HEK293T (cell line): ENCODE measurements at regions not wholly inside any gene's neighbourhood (a gene's known extent, or its start where the extent isn't known, plus 50 kb on each side); places are given as distances from the start of the nearest gene placed in this dataset.

Experiments
- CTBP1 ChIP-seq: fragments of 450-650 bp; IDR thresholded peaks from 2 replicates; pipeline ENCODE4 v1.6.1; 2016; ENCODE audit warnings: borderline replicate concordance
- FOXK2 ChIP-seq: fragments of 450-650 bp; IDR thresholded peaks from 2 replicates; pipeline ENCODE4 v1.6.1; 2016; ENCODE audit warnings: mild to moderate bottlenecking
- PKNOX1 ChIP-seq: fragments of 450-650 bp; IDR thresholded peaks from 2 replicates; pipeline ENCODE4 v1.6.1; 2016
- SUZ12 ChIP-seq: fragments of 450-650 bp; IDR thresholded peaks from 2 replicates; pipeline ENCODE4 v1.6.1; 2016; ENCODE audit warnings: mild to moderate bottlenecking
- TARDBP ChIP-seq: fragments of 450-650 bp; IDR thresholded peaks from 2 replicates; pipeline ENCODE4 v1.6.1; 2016

- no peak for TF ChIP-seq PKNOX1
- TF ChIP-seq SUZ12 = no peak
- TF ChIP-seq FOXK2 = no peak
- no peak for TF ChIP-seq TARDBP
- TF ChIP-seq CTBP1 = no peak
Measured at GRCh38 chr12:77442633-77443032, 377.3 kb upstream of the E2F7 start.
